22Rv1 (cell line): ENCODE measurements at regions not wholly inside any gene's neighbourhood (a gene's known extent, or its start where the extent isn't known, plus 50 kb on each side); places are given as distances from the start of the nearest gene placed in this dataset.

Experiments used
- CTCF ChIP-seq: fragments of 450-650 bp; IDR thresholded peaks from 2 replicates; pipeline ENCODE4 v1.5.1; 2017; ENCODE audit warnings: mild to moderate bottlenecking
- ZFX ChIP-seq: fragments of 450-650 bp; IDR thresholded peaks from 2 replicates; pipeline ENCODE4 v1.6.1; 2017; ENCODE audit warnings: antibody characterized with exemption, borderline replicate concordance

GRCh38 chr2:120606280-120606679, 129.4 kb upstream of the GLI2 start:
- TF ChIP-seq CTCF: no peak
- TF ChIP-seq ZFX: no peak
